GM10266 (cell line): ENCODE measurements at regions not wholly inside any gene's neighbourhood (a gene's known extent, or its start where the extent isn't known, plus 50 kb on each side); places are given as distances from the start of the nearest gene placed in this dataset.

Experiments
- DNase-seq: peaks from one replicate; pipeline ENCODE4 v3.0.0; 2012; ENCODE audit errors: extremely low spot score
- TF ChIP-seq, protein P1 (sequence below): IDR thresholded peaks from 2 replicates; pipeline ENCODE4 v1.5.1; 2012; ENCODE audit warnings: mild to moderate bottlenecking, low read depth; ENCODE audit not compliant: control insufficient read depth, insufficient read depth; ENCODE audit errors: missing control alignments

DNA sequence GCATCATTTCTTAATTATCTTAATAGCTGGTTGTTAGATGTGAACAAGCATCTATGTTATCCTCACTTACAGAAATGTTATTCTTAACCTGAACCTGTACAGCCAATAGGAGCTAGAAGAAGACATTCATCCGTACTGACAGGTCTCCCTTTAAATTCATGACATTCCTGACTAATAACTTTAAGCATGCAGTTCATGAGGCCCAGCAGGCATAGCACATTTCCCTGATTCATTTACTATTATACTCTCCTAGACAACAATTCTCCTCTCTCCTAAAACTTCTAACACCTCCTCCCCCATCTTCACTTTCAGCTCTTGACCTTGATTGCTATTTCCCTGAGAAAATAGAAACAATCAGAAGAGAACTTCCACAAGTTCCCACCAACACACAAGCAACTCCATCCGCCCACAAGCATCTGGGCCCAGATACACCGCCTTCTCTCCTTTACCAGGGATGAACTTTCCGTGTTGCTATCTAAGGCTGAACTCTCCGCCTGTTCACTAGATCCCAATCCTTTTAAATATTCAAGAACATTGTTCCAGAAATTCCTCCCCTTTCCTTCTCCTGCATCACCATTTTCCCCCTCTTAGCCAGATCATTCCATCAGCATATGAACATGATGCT, 62.9 kb upstream of the SPRED1 start:
- TF ChIP-seq, protein P1, sequence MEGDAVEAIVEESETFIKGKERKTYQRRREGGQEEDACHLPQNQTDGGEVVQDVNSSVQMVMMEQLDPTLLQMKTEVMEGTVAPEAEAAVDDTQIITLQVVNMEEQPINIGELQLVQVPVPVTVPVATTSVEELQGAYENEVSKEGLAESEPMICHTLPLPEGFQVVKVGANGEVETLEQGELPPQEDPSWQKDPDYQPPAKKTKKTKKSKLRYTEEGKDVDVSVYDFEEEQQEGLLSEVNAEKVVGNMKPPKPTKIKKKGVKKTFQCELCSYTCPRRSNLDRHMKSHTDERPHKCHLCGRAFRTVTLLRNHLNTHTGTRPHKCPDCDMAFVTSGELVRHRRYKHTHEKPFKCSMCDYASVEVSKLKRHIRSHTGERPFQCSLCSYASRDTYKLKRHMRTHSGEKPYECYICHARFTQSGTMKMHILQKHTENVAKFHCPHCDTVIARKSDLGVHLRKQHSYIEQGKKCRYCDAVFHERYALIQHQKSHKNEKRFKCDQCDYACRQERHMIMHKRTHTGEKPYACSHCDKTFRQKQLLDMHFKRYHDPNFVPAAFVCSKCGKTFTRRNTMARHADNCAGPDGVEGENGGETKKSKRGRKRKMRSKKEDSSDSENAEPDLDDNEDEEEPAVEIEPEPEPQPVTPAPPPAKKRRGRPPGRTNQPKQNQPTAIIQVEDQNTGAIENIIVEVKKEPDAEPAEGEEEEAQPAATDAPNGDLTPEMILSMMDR, result no peak

DNA sequence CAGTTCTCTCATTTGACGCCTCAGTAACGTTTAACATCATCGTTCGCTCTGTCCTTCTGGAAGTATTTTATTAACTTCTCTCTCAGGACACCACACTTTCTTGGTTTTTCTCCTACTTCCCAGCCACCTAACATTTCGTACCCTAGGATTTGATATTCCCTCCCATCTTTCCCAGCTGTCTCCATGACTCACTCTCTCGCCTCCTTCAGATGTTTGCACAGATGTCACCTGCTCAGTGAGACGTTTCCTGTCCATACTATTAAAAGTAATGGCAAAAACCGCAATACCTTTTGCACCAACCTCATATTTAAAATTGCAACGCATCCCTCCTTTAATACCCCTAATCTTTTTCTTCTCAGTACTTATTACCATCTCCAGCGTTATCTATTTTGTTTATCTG, 62.1 kb upstream of the SPRED1 start:
- TF ChIP-seq, protein P1, result no peak
- DNase-seq, result no peak

More for the DNA sequence above, 62.9 kb upstream of the SPRED1 start:
- DNase-seq, result no peak

DNA sequence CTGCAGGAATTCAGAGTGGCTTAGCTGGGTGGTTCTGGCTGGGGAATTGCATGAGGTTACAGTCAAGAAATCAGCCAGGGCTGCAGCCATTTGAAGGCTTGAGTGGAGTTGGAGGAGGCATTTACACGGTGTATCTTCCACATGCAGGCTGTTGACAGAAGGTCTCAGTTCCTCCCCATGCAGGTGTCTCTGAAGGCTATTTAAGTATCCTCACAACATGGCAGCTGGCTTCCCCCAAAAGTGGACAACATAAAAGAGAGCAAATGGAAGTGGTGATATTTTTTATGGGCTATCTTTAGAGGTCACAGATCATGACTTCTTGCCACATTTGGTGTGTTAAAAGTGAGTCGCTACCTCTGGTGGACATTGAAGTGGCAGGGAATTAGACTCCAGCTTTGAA, 60.1 kb upstream of the SPRED1 start:
- TF ChIP-seq, protein P1, result no peak
- no peak for DNase-seq

DNA sequence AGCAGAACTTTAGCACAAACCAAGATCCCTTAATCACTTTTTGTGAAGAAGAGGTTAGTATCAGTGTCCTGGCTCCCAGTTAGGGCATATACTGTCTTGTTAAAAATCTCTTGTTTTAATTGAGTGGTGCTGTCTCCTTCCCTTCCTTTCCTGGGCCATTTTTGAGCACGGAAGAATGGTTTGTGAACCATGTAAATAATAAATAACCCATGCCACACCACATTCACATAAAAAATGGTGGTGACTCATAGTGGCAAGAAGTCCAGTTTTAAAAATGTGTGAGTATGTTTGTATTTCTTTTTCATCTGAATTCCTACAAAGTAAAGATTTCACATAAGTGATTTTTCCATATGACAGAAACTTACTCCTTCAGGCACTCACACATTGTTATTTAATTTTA, 59.1 kb upstream of the SPRED1 start:
- DNase-seq, result no peak
- TF ChIP-seq, protein P1, result no peak

DNA sequence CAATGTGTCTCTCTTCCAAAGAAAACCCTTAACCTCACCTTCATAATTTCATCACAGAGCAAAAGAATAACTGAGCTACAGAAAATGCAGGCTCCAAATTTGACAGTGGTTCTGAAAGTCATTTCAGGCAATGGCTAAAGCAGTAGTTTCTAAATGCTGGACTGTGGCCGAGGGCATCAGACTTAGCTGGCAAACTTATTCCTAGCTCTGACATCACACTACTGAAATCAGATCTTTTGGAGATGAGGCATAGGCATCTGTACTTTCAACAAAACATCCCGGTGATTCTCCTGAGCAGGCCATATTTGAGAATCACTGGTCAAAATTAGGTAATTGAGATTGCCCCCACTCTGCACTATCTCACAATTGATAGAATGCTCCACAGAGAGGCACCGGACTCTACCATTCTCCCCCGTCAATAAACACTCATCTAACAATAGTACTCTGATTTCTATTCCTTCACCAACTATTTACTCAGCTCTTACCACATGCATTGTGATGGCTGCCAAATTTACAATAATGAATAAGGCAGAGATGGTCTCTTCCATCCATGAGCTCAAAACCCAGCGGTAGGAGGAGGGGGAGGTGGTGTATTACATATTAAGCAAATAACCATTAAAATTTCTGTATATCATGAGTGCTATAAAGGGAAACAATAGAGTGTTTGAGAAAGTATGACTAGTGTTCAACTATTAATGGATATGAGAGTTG, 57.3 kb upstream of the SPRED1 start:
- no peak for DNase-seq
- TF ChIP-seq, protein P1, result no peak

DNA sequence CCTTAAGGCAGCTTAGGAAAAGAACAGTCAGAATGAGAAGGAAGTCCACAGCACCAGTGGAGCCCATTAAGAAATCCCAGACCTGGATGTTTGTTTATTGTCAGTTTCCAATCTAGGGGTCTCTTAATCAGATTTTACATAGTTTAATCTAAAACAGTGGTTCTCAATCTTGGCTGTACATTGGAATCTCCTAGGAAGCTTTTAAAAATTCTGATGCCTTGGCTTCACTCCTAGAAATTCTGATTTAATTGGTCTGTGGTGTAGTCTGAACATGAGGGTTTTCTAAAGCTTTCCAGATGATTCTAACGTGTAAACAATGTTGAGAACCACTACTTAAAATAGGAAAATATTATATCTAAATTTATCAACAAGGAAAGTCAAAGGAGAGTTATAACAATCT, 56.6 kb upstream of the SPRED1 start:
- TF ChIP-seq, protein P1, result no peak

DNA sequence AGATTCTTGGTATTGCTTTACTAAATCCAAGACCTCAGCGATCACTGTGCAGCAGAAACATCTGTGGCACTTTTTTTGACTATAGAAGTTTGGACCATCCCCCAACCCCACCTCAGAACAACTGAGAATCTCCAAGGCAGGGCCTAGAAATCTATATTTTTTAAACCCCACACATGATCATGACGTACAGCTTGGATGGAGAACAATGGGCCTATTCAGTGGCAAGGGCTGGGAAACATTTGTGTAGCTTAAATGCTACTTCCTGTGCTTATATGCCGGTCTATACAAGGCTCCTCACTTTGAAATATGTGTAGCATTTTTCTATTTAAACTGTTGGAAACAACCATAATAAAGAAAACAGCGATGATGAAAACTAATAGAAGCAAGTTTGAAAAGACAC, 55.1 kb upstream of the SPRED1 start:
- TF ChIP-seq, protein P1, result no peak
- no peak for DNase-seq

More for the DNA sequence above, 56.6 kb upstream of the SPRED1 start:
- no peak for DNase-seq
